H1 (cell line): ENCODE measurements at regions not wholly inside any gene's neighbourhood (a gene's known extent, or its start where the extent isn't known, plus 50 kb on each side); places are given as distances from the start of the nearest gene placed in this dataset.

Experiments used
- CREB1 ChIP-seq: IDR thresholded peaks from 2 replicates; pipeline ENCODE4 v1.6.1; 2012; ENCODE audit warnings: inconsistent platforms
- HDAC2 ChIP-seq, 2 experiments: fragments of 300-600 bp in 1 of 2; sonication (generic) in 1 of 2; IDR thresholded peaks; 2 replicates each; pipeline ENCODE4 v1.6.1; 2011 to 2012; ENCODE audit warnings: low read depth in 2 of 2, low read length in 2 of 2, mild to moderate bottlenecking in 2 of 2, moderate library complexity in 2 of 2, borderline replicate concordance in 1 of 2, inconsistent platforms in 1 of 2
- TBP ChIP-seq: IDR thresholded peaks from 2 replicates; pipeline ENCODE4 v1.6.1; 2011; ENCODE audit warnings: low read depth, low read length, improper control_type of control experiment
- TF ChIP-seq, protein P1 (sequence below): IDR thresholded peaks from 2 replicates; pipeline ENCODE4 v1.6.1; 2012; ENCODE audit warnings: inconsistent platforms

DNA sequence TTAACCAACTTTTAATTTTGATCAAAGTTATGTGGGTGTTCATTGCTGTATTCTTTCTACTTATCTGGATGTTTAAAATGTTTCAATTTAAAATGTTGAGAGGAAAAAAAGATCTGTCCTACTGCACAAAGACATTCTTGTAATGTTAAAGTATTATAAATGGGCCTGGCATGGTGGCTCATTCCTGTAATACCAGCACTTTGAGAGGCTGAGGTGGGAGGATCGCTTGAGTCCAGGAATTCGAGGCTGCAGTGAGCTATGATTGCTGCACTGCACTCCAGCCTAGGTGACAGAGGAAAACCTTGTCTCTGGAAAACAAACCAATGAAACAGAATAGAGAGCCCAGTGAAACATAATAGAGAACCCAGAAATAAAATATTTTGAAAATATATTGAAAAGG lies 65.5 kb upstream of the LRRC8B start (continued):
- no peak for TF ChIP-seq HDAC2 (IDR thresholded peaks at IDR 0.05; ENCODE audit: borderline replicate concordance in 1 of 2, low read depth in 2 of 2, low read length in 2 of 2)
- TF ChIP-seq, protein P1, sequence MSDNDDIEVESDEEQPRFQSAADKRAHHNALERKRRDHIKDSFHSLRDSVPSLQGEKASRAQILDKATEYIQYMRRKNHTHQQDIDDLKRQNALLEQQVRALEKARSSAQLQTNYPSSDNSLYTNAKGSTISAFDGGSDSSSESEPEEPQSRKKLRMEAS = no peak
- no peak for TF ChIP-seq TBP
- TF ChIP-seq CREB1 = no peak
